GOT3 (cell line): ENCODE measurements at regions not wholly inside any gene's neighbourhood (a gene's known extent, or its start where the extent isn't known, plus 50 kb on each side); places are given as distances from the start of the nearest gene placed in this dataset.

Experiments used
- DNase-seq: peaks from one replicate; lab custom pipeline; 2025; ENCODE audit warnings: mixed read lengths; lab: John Stamatoyannopoulos, UW

DNA sequence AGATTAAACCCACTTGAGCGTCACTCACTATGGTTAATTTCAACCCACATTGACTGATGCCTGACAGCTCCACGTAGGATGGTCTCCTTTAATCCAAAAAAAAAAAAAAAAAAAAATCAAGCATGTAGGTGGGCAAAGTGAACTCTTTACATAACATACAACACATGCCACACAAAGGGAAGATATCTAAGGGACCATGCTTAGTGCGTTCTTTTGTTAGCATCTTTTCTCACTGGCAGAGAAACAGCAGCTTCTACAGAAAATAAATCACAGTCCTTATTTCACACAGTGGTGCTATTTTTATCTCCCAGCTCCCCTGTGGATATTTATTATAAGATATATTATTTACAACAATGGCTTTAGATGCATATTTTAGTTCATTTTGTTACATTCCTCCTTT lies 652.0 kb upstream of the CELF2 start:
- no peak for DNase-seq

DNA sequence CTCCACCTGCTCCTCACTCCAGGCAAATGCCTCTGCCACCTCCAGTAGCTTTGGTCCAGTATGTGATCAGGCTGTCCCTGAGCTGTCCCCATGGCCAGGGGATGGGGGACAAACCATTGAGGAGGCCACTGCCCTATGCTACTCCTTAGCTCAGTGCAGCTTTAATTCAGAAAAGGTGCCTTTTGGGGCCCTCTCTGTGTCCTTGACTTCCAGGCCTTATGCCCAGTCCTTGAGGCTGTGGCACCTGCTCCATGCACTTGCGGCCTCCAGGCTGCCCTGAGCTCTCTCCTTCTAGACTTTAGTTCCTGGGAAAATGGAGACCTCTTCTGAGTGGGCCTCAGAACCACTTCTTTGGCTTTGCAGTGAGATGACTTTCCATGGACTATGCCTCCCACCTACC lies 650.8 kb upstream of the CELF2 start:
- DNase-seq: no peak

DNA sequence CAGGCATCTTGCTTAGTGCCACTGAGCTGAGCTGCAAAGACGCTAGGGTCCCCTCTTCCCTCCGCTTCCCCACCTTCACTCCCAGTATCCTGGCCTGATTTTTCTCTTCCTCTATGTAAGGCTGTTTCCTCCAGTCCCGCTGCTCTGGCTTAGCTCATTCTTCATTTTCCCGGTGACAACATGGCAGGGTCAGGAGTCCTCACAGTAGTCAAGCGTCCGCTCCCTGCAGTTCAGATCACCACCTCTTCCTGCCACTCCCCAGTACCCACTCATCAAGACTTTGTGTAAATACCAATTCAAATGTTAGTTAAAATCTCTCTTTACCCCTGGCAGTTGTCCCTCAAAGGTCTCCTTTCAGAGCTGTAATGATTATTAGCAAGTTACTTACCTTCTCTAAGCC lies 650.4 kb upstream of the CELF2 start:
- no peak for DNase-seq

DNA sequence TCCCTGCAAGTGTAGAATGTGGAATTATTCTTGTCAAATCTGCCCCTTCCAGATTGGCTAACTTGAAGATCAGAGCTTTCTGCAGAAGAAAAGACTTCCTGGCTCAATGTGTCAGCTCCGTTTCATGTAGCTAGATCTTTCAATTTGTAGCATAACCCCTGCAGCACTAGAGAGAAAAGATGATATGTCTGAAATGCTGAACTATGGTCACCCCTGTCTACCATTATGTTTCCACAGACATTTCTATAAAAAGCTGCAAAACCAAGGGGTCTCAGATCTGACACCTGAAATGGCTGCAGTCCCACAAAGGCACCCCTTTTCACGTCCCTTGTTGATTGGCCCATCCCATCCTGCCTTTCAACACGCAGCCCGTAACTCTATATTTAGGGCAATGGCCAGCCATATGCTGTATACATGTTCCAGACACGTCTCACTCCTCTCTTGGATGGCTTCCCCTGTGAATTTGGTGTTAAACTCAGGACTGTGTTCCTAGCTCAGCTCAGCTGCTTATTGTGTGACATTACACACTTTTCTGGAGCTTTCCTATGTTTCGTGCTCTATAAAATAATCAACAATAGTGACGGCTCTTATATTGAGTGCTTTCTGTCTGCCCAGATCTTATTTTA lies 648.6 kb upstream of the CELF2 start:
- DNase-seq: no peak

DNA sequence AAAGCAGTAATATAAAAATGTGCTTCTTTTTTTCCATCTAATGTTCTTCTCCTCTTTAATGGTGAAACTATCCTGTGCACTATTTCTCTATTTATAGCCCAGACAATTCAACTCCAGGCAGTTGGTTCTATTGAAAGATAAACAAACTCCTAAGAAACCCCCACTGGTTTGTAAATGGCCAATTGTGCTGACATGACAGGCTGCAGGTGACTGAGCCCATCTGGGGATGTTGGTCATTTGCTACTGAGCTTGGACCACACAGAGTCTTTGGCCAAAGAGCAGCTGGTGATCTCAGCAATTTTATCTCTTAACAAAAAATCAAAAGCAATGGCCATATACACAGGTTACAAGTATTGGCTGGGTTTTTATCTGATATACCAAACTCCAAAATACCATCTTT lies 631.8 kb upstream of the CELF2 start:
- DNase-seq: no peak

DNA sequence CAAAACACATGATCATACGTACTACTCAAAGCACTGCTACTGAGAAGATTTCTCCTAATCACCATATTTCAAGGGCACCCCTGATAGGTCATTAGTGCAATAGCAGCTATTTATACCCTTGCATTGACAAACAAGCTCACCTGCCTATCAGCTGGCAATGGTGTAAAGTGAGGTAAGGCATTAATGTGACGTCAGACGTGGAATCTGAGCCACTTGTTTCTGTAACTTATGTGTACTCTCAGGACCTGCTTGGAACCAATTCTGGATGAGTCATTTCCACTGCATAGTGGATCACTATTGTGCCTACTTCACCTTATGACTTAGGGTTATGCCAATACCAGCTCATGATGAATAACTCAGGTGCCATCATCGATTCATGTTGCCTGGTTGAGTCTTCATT lies 628.5 kb upstream of the CELF2 start:
- DNase-seq: no peak

DNA sequence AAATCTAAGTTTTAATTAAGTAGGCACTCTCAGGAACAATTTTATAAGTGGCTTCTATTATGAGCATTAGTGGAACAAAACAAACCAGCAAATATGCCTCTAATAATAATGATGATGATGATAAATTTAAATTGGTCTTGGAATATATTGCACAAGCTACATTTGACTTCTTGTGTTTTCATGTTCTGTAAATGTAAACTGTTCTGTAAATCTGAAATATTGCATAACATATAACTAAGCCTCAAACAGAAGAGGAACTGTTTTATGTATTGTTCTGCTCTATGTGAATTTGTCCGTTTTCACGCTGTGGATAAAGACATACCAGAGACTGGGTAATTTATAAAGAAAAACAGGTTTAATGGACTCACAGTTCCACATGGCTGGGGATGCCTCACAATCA lies 625.2 kb upstream of the CELF2 start:
- no peak for DNase-seq

DNA sequence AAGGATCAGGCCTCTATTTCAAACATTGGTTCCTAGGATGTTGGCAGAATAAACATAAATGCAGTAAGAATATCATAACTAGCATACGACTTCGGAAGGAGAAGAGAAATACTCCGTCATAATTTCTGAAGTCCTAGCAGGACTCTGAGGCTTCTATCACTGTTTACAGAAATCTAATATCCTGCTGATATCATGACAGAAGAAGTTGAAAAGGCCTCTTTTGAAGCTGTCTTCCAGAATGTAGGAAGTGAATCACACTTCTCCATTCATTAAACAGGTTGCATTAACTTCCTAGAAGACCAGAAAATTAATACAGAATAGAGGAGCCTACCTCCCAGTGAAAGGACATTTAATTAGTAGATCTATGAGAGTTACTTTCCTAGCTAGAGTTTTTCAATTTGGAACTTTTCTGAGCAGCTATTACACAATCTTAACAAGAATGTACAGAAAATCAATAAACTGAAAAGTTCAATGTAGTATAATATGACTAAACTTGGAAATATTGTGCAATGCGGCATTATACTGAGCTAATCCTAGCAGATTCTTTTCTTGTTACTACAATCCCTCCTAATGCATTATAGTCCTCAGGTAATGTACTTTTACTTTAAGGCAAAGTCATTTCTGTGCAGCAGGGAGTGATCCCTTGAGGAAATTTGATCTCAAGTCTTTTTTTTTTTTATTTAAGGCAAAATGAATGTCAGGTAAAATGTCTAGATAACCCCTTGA lies 622.6 kb upstream of the CELF2 start:
- DNase-seq: no peak

DNA sequence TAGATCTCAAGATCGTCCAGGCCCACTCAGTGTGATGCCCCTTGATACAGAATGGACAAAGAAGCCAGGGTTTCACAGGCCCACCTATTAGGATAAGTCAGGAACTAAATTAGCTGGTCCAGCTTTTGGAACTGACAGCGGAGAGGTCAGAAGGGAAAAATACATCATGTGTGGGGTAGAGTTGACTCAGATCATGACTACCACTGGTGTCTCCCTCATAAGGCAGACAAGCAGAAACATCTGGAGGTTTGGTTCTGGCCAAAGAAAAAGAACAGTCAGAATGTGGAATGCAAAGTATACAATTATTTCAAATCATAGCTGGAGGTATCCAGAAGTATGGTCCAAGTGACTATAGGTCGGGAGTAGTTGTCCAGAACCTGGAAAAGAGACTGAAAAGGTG lies 621.1 kb upstream of the CELF2 start:
- no peak for DNase-seq

DNA sequence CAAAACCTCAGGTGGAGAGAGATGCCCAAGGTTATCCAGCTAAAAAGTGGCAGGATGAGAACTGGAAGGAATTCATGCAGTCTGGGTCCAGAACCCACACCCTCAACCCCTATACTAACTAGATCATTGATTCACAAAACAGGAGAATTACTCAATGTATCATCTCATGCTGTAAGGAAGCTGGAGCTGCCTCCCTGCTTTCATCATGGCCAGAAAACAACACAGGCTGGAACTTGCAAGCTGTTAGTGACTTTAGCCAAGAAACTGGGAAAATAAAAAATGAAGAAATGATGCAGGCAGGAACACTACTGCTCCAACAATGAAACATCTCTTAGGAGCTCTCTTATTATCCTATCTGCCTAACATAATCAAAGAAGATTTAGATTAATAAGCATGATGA lies 619.8 kb upstream of the CELF2 start:
- no peak for DNase-seq

DNA sequence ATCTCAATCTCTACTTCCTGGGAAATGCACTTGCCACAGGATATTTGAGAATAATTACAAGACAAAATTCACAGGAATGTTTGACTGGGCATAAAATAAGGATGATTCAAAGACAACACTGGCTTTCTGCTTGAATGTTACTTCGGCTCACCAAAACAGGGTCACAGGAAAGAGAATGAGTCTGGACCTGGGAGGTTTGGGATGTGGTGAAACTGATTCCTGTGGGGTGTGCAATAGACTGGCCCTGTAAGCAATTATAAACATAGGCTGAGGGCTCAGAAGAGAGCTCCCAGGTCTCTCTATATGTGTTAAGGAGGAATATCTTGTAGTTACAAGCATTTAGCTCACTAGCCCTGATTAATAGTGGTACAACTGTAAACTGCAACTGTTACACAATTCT lies 613.9 kb upstream of the CELF2 start:
- DNase-seq: no peak

DNA sequence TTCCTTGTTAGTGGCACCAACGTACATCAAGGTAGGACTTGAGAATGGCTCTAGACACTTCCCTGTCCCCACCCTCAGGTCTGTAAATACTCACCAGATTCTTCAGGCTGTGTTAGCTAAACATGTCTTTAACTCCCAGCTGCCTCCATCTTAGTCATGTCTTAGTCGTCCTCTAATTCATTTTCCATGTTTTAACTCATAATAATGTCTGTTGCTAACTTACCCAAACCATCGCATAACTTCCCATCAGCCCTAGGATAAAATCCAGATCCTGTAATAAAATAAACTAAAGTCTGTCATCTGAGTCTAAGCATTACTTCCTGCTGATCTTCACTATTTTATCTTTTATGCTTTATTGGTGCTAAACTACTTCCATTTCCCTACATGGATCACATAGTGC lies 600.0 kb upstream of the CELF2 start:
- DNase-seq: no peak

DNA sequence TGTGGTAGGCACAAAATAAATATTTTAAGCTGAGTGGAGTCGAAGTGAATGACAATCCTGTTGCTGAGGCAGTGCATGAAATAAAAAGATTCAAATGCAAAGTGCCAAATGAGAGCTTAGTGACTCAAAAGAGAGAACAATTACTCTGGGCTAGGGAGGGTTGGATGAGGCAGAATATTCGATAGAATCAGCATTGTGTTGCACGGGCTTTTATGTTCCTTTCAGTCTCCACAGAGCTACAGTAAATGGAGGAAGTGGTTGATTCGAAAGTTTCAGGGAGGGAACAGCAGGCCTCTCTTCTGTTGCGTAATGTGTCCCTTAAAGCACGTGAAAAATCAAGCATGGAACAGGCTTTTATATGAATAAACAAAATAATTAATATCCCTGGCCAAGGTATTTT lies 599.3 kb upstream of the CELF2 start:
- no peak for DNase-seq

DNA sequence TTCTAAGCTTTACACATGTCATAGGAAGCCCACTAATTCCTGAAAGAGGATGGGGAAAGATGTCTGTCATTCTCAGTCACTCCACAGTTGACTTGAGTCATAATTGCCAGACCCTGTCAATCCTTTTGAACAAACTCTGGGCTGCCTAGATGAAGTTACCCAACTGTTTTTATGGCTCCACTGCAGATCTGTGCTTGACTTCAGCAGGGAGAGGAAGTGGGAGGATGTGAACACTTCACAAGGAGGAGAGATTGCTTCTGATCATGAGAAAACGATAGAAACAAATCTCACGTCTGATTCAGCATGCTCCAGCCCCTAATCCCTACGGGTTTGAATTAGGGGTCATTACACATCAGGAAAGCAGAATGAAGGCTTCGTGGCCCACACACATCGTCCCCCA lies 596.6 kb upstream of the CELF2 start:
- DNase-seq: no peak

DNA sequence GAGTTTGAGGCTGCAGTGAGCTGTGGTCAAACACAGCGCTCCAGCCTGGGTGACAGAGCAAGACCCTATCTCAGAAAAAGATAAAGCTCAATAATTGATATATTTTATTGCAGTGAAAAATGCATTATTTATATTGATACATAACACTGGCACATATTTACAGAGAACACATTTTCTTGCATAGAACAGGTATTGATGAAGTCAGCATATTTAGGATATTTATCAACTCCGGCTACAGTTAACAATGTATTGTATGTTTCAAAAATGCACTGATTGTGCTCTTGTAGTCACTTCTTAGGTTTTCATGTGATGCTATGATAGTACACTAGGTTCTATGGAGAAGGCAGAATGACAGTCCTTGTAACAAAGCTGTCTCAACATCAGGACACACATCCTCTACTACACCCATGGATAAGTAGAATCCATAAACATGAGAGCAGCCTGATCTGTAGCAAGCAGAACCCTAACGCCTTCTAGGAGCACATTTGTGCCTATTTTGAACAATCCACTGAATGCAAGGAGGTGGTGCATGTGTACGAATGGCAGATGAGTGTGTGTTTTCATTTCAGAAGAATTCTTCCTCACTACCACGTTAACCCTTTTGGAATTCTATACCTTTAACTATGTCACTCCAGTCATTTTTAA lies 586.1 kb upstream of the CELF2 start:
- DNase-seq: no peak

DNA sequence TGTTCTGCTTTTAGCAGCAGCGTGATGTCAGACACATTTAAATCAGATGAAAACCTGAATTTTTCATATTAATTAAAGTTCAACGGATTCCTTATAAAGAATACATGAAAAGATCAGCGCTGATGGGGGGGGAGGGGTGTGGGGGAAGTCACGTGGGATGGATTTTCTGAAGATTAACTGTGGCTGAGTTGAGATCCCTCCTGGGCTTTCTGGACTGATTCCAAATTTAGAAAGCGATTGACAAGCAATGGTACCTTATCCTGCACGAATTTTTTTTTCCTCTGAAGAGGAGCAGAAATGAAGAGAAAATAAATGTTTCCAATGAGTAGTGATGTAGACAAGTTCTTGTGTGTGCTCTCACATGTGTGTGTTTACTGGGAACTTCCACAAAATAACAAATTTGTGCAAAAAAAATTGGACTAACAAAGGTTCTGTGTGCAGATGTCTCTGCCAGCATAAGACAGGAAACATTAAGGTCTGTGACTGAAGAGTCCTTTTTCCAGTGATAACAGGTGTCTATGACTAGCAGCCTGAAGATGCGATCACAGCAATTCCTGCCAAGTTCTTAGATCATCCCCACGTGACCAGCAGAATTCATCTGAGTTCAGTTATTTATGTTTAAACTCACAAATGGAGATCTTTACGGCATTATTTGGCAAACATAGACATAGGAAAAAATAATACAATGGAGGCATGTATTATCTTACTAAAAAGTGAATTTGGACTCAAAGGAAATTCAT lies 585.2 kb upstream of the CELF2 start:
- DNase-seq: no peak

DNA sequence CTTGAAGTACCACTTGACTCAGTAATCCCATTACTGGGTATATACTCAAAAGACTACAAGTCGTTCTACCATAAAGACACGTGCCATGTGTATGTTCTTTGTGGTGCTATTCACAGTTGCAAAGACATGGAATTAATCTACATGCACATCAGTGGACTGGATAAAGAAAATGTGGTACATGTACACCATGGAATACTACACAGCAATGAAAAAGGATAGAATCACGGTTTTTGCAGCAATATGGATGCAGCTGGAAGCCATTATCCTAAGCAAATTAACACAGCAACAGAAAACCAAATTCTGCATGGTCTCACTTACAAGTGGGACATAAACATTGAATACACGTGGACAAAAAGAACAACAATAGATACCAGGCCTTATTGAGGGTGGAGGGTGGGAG lies 583.4 kb upstream of the CELF2 start:
- DNase-seq: no peak

DNA sequence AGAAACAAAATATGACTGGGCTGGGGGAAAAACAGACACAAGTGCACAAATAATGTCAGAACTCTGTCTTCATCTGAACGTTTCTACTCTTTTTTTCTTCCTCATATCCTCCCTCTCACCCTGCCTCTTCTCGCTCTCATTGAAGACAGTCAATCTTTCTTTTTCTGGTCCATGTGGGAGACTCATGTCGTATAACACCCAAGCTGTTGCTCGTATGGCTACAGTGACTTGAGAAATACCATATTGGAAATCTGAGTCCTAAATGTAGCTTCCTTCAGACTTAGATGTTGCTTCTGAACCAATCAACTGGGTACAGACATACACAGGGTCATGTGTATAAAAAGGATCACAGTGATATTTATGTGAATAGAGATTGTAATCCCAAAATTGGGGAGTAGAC lies 579.8 kb upstream of the CELF2 start:
- DNase-seq: no peak

DNA sequence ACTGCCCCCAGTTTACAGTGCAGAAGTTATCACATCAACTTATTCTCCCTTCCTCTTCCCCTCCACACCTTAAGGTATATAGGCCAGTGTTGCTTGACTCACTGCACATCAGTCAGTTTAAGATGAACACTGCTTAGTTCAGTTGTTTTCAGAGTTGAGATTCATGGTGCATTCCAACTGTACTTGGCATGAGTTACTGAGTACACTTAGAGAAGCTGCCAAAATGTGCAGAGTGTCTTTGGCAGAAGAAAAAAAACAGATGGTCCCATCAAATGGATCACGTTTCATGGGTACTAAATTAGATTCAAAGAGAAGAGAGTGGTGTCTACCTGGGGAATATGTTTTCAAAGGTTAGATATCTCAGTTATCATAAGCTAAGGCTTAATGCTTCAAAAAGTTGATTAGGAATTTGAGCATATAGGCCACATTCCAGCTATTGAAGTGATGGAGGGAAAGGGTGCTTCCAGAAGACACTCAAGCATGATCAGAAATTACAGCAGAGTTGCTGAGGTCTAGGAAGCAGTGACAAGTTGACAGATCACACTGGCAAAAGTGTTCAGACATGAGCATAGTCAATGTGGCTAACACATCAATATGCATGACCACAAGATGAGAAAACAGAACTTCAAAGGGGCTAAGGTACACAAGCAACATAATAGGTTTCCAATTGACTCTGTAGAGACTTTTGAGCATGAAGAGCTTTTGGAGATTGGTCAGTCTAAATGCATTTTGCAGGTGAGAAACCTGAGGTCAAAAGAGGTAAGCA lies 579.2 kb upstream of the CELF2 start:
- no peak for DNase-seq

DNA sequence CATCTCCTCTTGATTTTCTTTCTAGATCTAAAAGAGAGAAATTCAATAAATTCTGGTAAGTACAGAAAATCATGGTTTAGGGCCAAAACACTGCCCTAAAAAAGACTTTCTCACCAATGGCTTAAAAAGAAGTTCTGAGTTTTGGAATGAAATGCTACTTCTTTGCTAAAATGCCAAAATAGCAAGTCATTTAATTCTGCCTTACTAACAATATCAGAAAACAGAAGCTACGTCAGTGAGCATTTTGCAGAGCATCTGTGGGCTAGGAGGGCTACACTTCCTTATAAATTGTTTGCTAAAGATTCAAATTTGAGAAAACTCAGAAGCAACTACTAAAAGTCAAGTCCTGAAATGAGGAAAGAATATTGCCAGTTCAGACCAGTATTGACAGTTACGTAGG lies 560.8 kb upstream of the CELF2 start:
- no peak for DNase-seq

DNA sequence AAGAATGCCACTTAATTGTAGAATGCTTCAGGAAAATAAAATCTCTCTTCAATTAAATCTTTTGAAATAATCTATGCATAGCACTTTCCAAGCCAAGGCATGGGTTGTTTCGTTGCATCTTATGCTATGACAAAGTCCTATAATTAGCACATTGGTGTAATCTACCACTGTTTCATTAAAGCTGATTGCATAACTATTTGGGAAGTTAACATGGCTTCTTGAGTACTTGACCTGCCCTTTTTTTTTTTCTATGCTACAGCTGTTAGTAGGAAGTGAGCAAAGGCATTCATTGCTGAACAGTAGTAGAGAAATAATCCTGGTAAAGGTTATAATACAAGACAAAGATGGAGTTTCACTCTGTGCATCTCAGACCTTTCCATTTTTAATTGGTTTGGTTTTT lies 557.2 kb upstream of the CELF2 start:
- no peak for DNase-seq
